ENCODE measurements at regions not wholly inside any gene's neighbourhood (a gene's known extent, or its start where the extent isn't known, plus 50 kb on each side); places are given as distances from the start of the nearest gene placed in this dataset.

DNA sequence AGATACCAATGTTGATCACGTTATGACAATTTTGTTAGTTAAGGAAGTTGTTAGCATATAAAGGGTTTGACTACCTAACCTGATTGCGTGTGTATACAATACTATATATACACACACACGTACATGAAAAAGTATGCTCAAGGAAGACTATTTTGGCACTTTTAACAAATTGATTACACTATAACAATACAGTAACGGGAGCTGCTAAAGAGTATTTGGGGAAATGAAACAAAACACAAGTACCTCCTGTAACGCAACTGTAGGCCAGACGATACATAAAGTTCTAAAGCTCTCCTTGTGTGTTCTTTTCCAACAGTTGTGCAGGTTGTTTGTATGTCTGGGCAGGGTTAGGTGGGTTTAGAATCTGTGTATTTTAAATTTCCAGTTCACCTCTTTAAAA lies 98.7 kb downstream of the PLEKHG1 start:
- Histone ChIP-seq H3K9me3 (no peaks in the 10 kb centered on the region), H3K36me3 (no peaks in the 10 kb centered on the region), H3K4me3 (no peak overlapping the region), H3K4me1 (ENCODE audit: insufficient read depth) (peaks cover 5% of the 10 kb centered on the region), H3K27ac (no peak overlapping the region), H3K27me3 (no peaks in the 10 kb centered on the region)
- DNase-seq = no peak
- intact Hi-C loops (cut with DNase I) = loop anchor here in 1 of 4 donors (10.0 kb wide), 1 partner anchor 96 kb away; no protein-coding TSS in a partner anchor
- TF ChIP-seq EP300 (IDR thresholded peaks at IDR 0.05) = no peak
- TF ChIP-seq, protein P1, sequence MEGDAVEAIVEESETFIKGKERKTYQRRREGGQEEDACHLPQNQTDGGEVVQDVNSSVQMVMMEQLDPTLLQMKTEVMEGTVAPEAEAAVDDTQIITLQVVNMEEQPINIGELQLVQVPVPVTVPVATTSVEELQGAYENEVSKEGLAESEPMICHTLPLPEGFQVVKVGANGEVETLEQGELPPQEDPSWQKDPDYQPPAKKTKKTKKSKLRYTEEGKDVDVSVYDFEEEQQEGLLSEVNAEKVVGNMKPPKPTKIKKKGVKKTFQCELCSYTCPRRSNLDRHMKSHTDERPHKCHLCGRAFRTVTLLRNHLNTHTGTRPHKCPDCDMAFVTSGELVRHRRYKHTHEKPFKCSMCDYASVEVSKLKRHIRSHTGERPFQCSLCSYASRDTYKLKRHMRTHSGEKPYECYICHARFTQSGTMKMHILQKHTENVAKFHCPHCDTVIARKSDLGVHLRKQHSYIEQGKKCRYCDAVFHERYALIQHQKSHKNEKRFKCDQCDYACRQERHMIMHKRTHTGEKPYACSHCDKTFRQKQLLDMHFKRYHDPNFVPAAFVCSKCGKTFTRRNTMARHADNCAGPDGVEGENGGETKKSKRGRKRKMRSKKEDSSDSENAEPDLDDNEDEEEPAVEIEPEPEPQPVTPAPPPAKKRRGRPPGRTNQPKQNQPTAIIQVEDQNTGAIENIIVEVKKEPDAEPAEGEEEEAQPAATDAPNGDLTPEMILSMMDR (IDR thresholded peaks at IDR 0.05) = no peak
- TF ChIP-seq POLR2A (IDR thresholded peaks at IDR 0.05) = no peak
- 68 to 96% (median 79%) methylated on average over 6 of the region's 6 CpGs for WGBS, 3 donors

DNA sequence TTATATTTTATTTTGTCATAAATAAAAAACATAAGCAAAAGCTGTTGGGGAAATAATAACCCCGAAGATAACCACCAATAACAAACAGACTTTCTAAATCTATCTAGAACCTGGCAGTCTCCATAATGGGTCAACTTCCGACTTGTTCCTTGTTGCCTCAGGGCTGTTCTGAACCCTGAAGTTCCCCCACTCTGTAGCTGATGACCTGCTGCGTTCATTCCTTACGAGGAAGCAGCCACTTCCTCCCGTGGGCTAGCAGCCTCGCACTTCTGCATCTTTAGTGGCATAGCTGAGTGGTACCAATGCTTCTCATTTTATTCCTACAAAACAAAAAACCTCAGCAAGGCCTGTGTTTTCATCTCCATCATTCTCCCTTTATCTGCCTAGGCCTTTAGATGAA lies 103.0 kb downstream of the PLEKHG1 start:
- Histone ChIP-seq H3K27me3 (no peaks in the 10 kb centered on the region), H3K27ac (no peak overlapping the region), H3K4me3 (no peak overlapping the region), H3K36me3 (no peaks in the 10 kb centered on the region), H3K4me1 (ENCODE audit: insufficient read depth) (no peaks in the 10 kb centered on the region), H3K9me3 (no peaks in the 10 kb centered on the region)
- TF ChIP-seq, protein P1 (IDR thresholded peaks at IDR 0.05) = no peak
- no peak for TF ChIP-seq POLR2A (IDR thresholded peaks at IDR 0.05)
- no peak for TF ChIP-seq EP300 (IDR thresholded peaks at IDR 0.05)
- intact Hi-C loops (cut with DNase I) = no loop called here
- DNase-seq = no peak
- 80 to 82% (median 80%) methylated on average over 6 of the region's 6 CpGs for WGBS, 3 donors

DNA sequence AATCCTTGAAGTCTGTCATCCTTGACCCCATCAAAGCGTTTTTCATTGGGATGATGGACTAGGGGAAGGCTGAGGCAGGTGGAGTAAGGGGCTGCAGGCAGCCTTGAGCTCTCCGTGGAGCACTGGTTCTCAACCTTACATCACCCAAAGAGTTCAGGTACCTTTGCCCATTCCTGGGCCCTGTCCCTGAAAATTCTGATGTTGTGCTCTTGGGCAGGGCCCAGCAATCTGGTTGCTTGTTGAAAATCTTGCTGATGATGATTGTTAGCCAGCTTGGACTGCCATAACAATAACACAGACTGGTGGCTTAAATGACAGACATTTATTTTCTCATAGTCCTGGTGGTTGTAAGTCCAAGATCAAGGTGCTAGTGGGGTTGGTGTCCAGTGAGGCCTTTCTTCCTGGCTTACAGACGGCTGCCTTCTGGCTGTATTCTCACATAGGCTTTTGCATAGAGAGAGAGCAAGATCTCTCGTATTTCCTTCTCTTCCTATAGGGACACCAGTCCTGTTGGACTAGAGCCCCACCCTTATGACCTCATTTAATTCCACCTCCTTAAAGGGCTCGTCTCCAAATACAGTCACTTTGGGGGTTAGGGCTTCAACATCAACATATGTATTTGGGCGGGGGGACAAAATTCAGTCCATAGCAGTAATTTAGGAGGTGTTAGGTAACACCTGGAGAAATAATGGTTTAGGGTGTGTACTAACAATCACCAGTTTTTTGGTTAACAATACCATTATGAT lies 104.9 kb downstream of the PLEKHG1 start:
- TF ChIP-seq, protein P1 (IDR thresholded peaks at IDR 0.05) = no peak
- TF ChIP-seq POLR2A (IDR thresholded peaks at IDR 0.05) (no peak), EP300 (IDR thresholded peaks at IDR 0.05) (no peak)
- 88 to 90% (median 89%) methylated on average over 6 of the region's 6 CpGs for WGBS, 3 donors
- Histone ChIP-seq H3K27ac (no peak overlapping the region), H3K27me3 (no peaks in the 10 kb centered on the region), H3K4me3 (no peak overlapping the region), H3K4me1 (ENCODE audit: insufficient read depth) (no peaks in the 10 kb centered on the region), H3K36me3 (no peaks in the 10 kb centered on the region), H3K9me3 (no peaks in the 10 kb centered on the region)
- intact Hi-C loops (cut with DNase I) = no loop called here
- DNase-seq = no peak

DNA sequence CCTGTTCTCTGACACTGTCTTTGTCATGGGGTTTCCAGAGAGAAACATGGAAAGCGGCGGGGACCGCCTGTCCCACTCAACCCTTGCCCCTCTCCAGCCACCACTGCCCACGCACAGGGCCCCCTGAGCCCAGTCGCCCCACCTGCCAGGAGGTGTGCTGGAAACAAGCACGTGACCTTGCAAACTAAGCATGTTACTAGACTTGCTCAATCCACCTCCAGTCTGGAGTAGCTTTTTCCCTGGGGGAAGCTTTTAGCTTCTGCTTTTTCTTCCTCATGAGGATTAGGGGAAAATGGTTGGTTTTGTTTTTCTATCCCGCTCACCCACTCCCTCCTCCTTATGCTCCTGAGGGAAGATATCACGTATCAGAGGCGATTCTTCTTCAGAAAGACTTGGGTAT lies 105.7 kb downstream of the PLEKHG1 start:
- no peaks in the 10 kb centered on the region for H3K9me3 ChIP-seq
- no peaks in the 10 kb centered on the region for H3K4me1 ChIP-seq (ENCODE audit: insufficient read depth)
- H3K36me3 ChIP-seq = no peaks in the 10 kb centered on the region
- no peak for TF ChIP-seq EP300 (IDR thresholded peaks at IDR 0.05)
- TF ChIP-seq, protein P1 (IDR thresholded peaks at IDR 0.05) = no peak
- TF ChIP-seq POLR2A (IDR thresholded peaks at IDR 0.05) = no peak
- WGBS, 3 donors = 81 to 90% (median 87%) methylated on average over 9 of the region's 9 CpGs
- intact Hi-C loops (cut with DNase I) = no loop called here
- no peaks in the 10 kb centered on the region for H3K27me3 ChIP-seq
- DNase-seq = no peak
- no peak overlapping the region for H3K4me3 ChIP-seq
- H3K27ac ChIP-seq = no peak overlapping the region
